Neural cell (in vitro differentiated cells): ENCODE measurements at regions not wholly inside any gene's neighbourhood (a gene's known extent, or its start where the extent isn't known, plus 50 kb on each side); places are given as distances from the start of the nearest gene placed in this dataset.

Experiments used
- H2AFZ ChIP-seq: fragments of 200-600, 300-800 bp; sonication (generic), shearing (Covaris generic); 2 replicates; pipeline ENCODE4 v1.6.0; 2014; ENCODE audit warnings: low read depth, mild to moderate bottlenecking, antibody characterized with exemption, low read length, moderate library complexity
- H3F3A ChIP-seq: fragments of 200-600 bp; shearing (Covaris generic); 2 replicates; pipeline ENCODE4 v1.6.1; 2016; ENCODE audit warnings: mild to moderate bottlenecking, moderate library complexity, mixed read lengths, antibody characterized with exemption, low read length; ENCODE audit not compliant: insufficient read depth, poor library complexity, severe bottlenecking
- H3K27ac ChIP-seq: fragments of 200-600, 300-800 bp; sonication (generic), shearing (Covaris generic); 2 replicates; pipeline ENCODE4 v1.5.1; 2014; ENCODE audit warnings: mild to moderate bottlenecking, low read length, moderate library complexity
- H3K27me3 ChIP-seq: fragments of 300-800, 200-600 bp; sonication (generic), shearing (Covaris generic); 2 replicates; pipeline ENCODE4 v1.6.0; 2014; ENCODE audit warnings: mild to moderate bottlenecking, low read depth, low read length, moderate library complexity; ENCODE audit not compliant: insufficient read depth
- H3K36me3 ChIP-seq: fragments of 300-800, 200-600 bp; sonication (generic), shearing (Covaris generic); 2 replicates; pipeline ENCODE4 v1.5.1; 2014; ENCODE audit warnings: mild to moderate bottlenecking, antibody characterized with exemption, low read length, moderate library complexity; ENCODE audit not compliant: insufficient read depth
- H3K4me2 ChIP-seq: fragments of 300-800, 200-600 bp; sonication (generic), shearing (Covaris generic); 2 replicates; pipeline ENCODE4 v1.6.0; 2014; ENCODE audit warnings: mild to moderate bottlenecking, low read length
- H3K4me3 ChIP-seq: fragments of 300-800, 200-600 bp; sonication (generic), shearing (Covaris generic); 2 replicates; pipeline ENCODE4 v1.5.1; 2014; ENCODE audit warnings: mild to moderate bottlenecking, low read length, moderate library complexity
- H3K79me2 ChIP-seq: fragments of 200-600 bp; shearing (Covaris generic); replicated peaks from 2 replicates; pipeline ENCODE4 v1.6.0; 2014; ENCODE audit warnings: mild to moderate bottlenecking, low read length, moderate library complexity; ENCODE audit not compliant: insufficient read depth
- H3K9ac ChIP-seq: fragments of 300-800, 200-600 bp; sonication (generic), shearing (Covaris generic); 2 replicates; pipeline ENCODE4 v1.6.1; 2016; ENCODE audit warnings: mild to moderate bottlenecking, low read length, mixed read lengths
- H3K9me2 ChIP-seq: fragments of 200-600 bp; shearing (Covaris generic); 2 replicates; pipeline ENCODE4 v1.6.1; 2016; ENCODE audit warnings: mild to moderate bottlenecking, low read length, mixed read lengths; ENCODE audit not compliant: insufficient read depth
- H3K9me3 ChIP-seq: fragments of 200-600, 300-800 bp; sonication (generic), shearing (Covaris generic); 2 replicates; pipeline ENCODE4 v1.6.1; 2016; ENCODE audit warnings: mild to moderate bottlenecking, mixed run types, low read length, moderate library complexity, mixed read lengths
- H4K20me1 ChIP-seq: fragments of 200-600 bp; shearing (Covaris generic); 2 replicates; pipeline ENCODE4 v1.6.1; 2016; ENCODE audit warnings: mild to moderate bottlenecking, mixed run types; ENCODE audit not compliant: insufficient read depth
- CTCF ChIP-seq: fragments of 450-650 bp; IDR thresholded peaks from 2 replicates; pipeline ENCODE4 v1.5.1; 2014; ENCODE audit warnings: antibody characterized with exemption, mild to moderate bottlenecking, moderate library complexity; ENCODE audit not compliant: poor library complexity, severe bottlenecking
- EP300 ChIP-seq: fragments of 450-650 bp; conservative IDR thresholded peaks from 2 replicates; pipeline ENCODE4 v1.6.1; 2014; ENCODE audit warnings: antibody characterized with exemption, mild to moderate bottlenecking, moderate library complexity; ENCODE audit not compliant: poor library complexity, severe bottlenecking
- EZH2 ChIP-seq: fragments of 200-600, 300-800 bp; shearing (Covaris generic), sonication (generic); IDR thresholded peaks from 2 replicates; pipeline ENCODE4 v1.6.1; 2014; ENCODE audit warnings: antibody characterized with exemption, low read length, borderline replicate concordance, mild to moderate bottlenecking; ENCODE audit not compliant: insufficient read depth, poor library complexity, severe bottlenecking
- MXI1 ChIP-seq: fragments of 450-650 bp; conservative IDR thresholded peaks from 2 replicates; pipeline ENCODE4 v1.6.1; 2014; ENCODE audit warnings: antibody characterized with exemption, mild to moderate bottlenecking; ENCODE audit not compliant: poor library complexity, severe bottlenecking
- POLR2AphosphoS5 ChIP-seq: IDR thresholded peaks from 2 replicates; pipeline ENCODE4 v1.6.1; 2012
- RAD21 ChIP-seq: fragments of 450-650 bp; conservative IDR thresholded peaks from 2 replicates; pipeline ENCODE4 v1.6.1; 2014; ENCODE audit warnings: antibody characterized with exemption, mild to moderate bottlenecking, moderate library complexity
- REST ChIP-seq: IDR thresholded peaks from 2 replicates; pipeline ENCODE4 v1.6.1; 2012; ENCODE audit warnings: borderline replicate concordance
- SMC3 ChIP-seq: fragments of 450-650 bp; conservative IDR thresholded peaks from 2 replicates; pipeline ENCODE4 v1.6.1; 2014; ENCODE audit warnings: antibody characterized with exemption, mild to moderate bottlenecking, moderate library complexity; ENCODE audit not compliant: poor library complexity
- TAF1 ChIP-seq: IDR thresholded peaks from 2 replicates; pipeline ENCODE4 v1.6.1; 2012; ENCODE audit warnings: low read depth

- Histone ChIP-seq H3K27me3 (no peaks in the 10 kb centered on the region), H3K9ac (no peak overlapping the region), H3K4me3 (no peak overlapping the region), H3K36me3 (no peaks in the 10 kb centered on the region), H2AFZ (no peak overlapping the region), H3K27ac (no peak overlapping the region), H3K4me2 (no peak overlapping the region), H3F3A (no peaks in the 10 kb centered on the region), H3K9me2 (no peaks in the 10 kb centered on the region), H3K9me3 (no peaks in the 10 kb centered on the region), H3K79me2 (no peaks in the 10 kb centered on the region), H4K20me1 (no peaks in the 10 kb centered on the region)
- TF ChIP-seq REST (no peak), EZH2 (no peak), MXI1 (no peak), RAD21 (no peak), TAF1 (no peak), POLR2AphosphoS5 (no peak), SMC3 (no peak), CTCF (no peak), EP300 (no peak)
Observed at GRCh38 chr4:16995451-16995850, 97.0 kb upstream of the LDB2 start.

GRCh38 chr4:16993956-16994840 lies 95.8 kb upstream of the LDB2 start:
- Histone ChIP-seq H3K9me2 (no peaks in the 10 kb centered on the region), H3K9ac (no peak overlapping the region), H4K20me1 (no peaks in the 10 kb centered on the region), H3K9me3 (no peaks in the 10 kb centered on the region), H3K27me3 (no peaks in the 10 kb centered on the region), H3K4me3 (no peak overlapping the region), H3F3A (no peaks in the 10 kb centered on the region), H2AFZ (no peak overlapping the region), H3K36me3 (no peaks in the 10 kb centered on the region), H3K4me2 (no peak overlapping the region), H3K79me2 (no peaks in the 10 kb centered on the region), H3K27ac (no peak overlapping the region)
- TF ChIP-seq RAD21, result no peak
- no peak for TF ChIP-seq REST
- TF ChIP-seq POLR2AphosphoS5, result no peak
- no peak for TF ChIP-seq CTCF
- no peak for TF ChIP-seq EZH2
- no peak for TF ChIP-seq MXI1
- TF ChIP-seq SMC3, result no peak
- TF ChIP-seq EP300, result no peak
- no peak for TF ChIP-seq TAF1
